OCI-LY7 (cell line): ENCODE measurements at regions not wholly inside any gene's neighbourhood (a gene's known extent, or its start where the extent isn't known, plus 50 kb on each side); places are given as distances from the start of the nearest gene placed in this dataset.

Source experiments
- BruUV-seq: library from RNA; stranded (reverse); fragments of 400-500 nt; replicated peaks from 2 replicates; lab custom pipeline; 2021; lab: Mats Ljungman, UMichigan
- CTCF ChIA-PET: fragments of 300-600 bp; sonication (Branson Sonifier 250); formaldehyde crosslinking; loops from one replicate; lab custom pipeline; 2022; ENCODE audit warnings: antibody characterized with exemption; ENCODE audit not compliant: unreplicated experiment; lab: Charles Lee
- POLR2A ChIA-PET: fragments of 300-600 bp; sonication (Branson Sonifier 250); formaldehyde crosslinking; loops from one replicate; lab custom pipeline; 2022; ENCODE audit warnings: antibody characterized with exemption; lab: Charles Lee
- DNase-seq: peaks from one replicate; pipeline ENCODE4 v3.0.0-alpha.2; 2015; ENCODE audit warnings: low spot score
- H2AFZ ChIP-seq: fragments of 200-600 bp; sonication (generic), shearing (Covaris generic); 2 replicates; pipeline ENCODE4 v1.6.1; 2014; ENCODE audit warnings: mild to moderate bottlenecking, antibody characterized with exemption, low read length, moderate library complexity
- H3K27ac ChIP-seq: fragments of 200-600 bp; sonication (generic); 2 replicates; pipeline ENCODE4 v1.5.1; 2014; ENCODE audit warnings: mixed run types, low read depth, mild to moderate bottlenecking, moderate library complexity, low read length, inconsistent platforms; ENCODE audit not compliant: poor library complexity, severe bottlenecking
- H3K36me3 ChIP-seq: fragments of 200-600 bp; sonication (generic); 2 replicates; pipeline ENCODE4 v1.6.1; 2014; ENCODE audit warnings: mild to moderate bottlenecking, antibody characterized with exemption, low read length, moderate library complexity, mixed read lengths; ENCODE audit not compliant: insufficient read depth
- H3K4me1 ChIP-seq: fragments of 200-600 bp; sonication (generic); 2 replicates; pipeline ENCODE4 v1.5.1; 2014; ENCODE audit warnings: mild to moderate bottlenecking, low read length; ENCODE audit not compliant: insufficient read depth, poor library complexity, severe bottlenecking
- H3K4me2 ChIP-seq: fragments of 200-600 bp; sonication (generic); 2 replicates; pipeline ENCODE4 v1.6.1; 2014; ENCODE audit warnings: mild to moderate bottlenecking, low read length
- H3K4me3 ChIP-seq: fragments of 200-600 bp; sonication (generic); 2 replicates; pipeline ENCODE4 v1.5.1; 2014; ENCODE audit warnings: mild to moderate bottlenecking, low read depth, low read length; ENCODE audit not compliant: poor library complexity, severe bottlenecking
- H3K79me2 ChIP-seq: fragments of 200-600 bp; sonication (generic); 2 replicates; pipeline ENCODE4 v1.6.1; 2016; ENCODE audit warnings: low read depth, mild to moderate bottlenecking, low read length, moderate library complexity, mixed read lengths; ENCODE audit not compliant: insufficient read depth
- H3K9me2 ChIP-seq: fragments of 200-600 bp; sonication (generic); 2 replicates; pipeline ENCODE4 v1.6.1; 2016; ENCODE audit warnings: mild to moderate bottlenecking, low read length, mixed read lengths; ENCODE audit not compliant: insufficient read depth
- H3K9me3 ChIP-seq: fragments of 200-600 bp; sonication (generic); 2 replicates; pipeline ENCODE4 v1.6.1; 2014; ENCODE audit warnings: mild to moderate bottlenecking, mixed run types, low read length, mixed read lengths
- H4K20me1 ChIP-seq: fragments of 200-600 bp; sonication (generic); 2 replicates; pipeline ENCODE4 v1.6.1; 2014; ENCODE audit warnings: mild to moderate bottlenecking, antibody characterized with exemption, low read length, moderate library complexity, mixed read lengths; ENCODE audit not compliant: insufficient read depth
- EZH2phosphoT487 ChIP-seq: fragments of 200-600 bp; sonication (generic); IDR thresholded peaks from 2 replicates; pipeline ENCODE4 v1.6.1; 2018; ENCODE audit warnings: low read depth, borderline replicate concordance, mild to moderate bottlenecking, mixed run types, antibody characterized with exemption, low read length, moderate library complexity, mixed read lengths
- intact Hi-C: fragments of 100-400 bp; cut with micrococcal nuclease; formaldehyde crosslinking; loops from one replicate; pipeline ENCODE4 v1.10.0; 2022; ENCODE audit not compliant: unreplicated experiment
- TF ChIP-seq, protein P1 (sequence below): fragments of 200-600 bp; sonication (generic); conservative IDR thresholded peaks from 2 replicates; pipeline ENCODE4 v1.5.1; 2014; ENCODE audit warnings: mild to moderate bottlenecking, antibody characterized with exemption, low read length, moderate library complexity, mixed read lengths

DNA sequence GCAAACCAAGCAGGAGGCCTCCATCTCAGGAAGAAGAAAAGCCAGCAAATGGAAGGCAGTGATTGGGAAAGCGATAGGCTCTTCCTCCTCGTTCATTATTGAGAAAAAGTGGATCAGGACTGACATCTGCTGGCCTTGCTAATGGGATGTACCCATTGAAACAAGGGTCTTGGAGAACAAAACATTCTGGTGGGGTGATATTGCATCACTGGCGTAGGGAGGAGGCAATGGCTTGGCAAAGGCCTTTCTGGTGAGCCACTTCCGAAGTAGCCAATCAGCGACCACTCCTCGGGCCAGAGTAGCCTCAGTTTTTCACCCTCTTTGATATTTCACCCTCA is 86.7 kb upstream of the NFIB start:
- Histone ChIP-seq H3K79me2 (no peaks in the 10 kb centered on the region), H3K4me1 (no peaks in the 10 kb centered on the region), H3K9me3 (no peaks in the 10 kb centered on the region), H3K27ac (no peak overlapping the region), H3K36me3 (no peaks in the 10 kb centered on the region), H3K9me2 (0 out of 2 replicates have a peak, but pooled peaks cover 3% of the 10 kb centered on the region), H4K20me1 (no peaks in the 10 kb centered on the region), H3K4me3 (no peak overlapping the region), H2AFZ (no peak overlapping the region), H3K4me2 (no peak overlapping the region)
- CTCF ChIA-PET, result no interaction called here
- TF ChIP-seq EZH2phosphoT487, result no peak
- TF ChIP-seq, protein P1, sequence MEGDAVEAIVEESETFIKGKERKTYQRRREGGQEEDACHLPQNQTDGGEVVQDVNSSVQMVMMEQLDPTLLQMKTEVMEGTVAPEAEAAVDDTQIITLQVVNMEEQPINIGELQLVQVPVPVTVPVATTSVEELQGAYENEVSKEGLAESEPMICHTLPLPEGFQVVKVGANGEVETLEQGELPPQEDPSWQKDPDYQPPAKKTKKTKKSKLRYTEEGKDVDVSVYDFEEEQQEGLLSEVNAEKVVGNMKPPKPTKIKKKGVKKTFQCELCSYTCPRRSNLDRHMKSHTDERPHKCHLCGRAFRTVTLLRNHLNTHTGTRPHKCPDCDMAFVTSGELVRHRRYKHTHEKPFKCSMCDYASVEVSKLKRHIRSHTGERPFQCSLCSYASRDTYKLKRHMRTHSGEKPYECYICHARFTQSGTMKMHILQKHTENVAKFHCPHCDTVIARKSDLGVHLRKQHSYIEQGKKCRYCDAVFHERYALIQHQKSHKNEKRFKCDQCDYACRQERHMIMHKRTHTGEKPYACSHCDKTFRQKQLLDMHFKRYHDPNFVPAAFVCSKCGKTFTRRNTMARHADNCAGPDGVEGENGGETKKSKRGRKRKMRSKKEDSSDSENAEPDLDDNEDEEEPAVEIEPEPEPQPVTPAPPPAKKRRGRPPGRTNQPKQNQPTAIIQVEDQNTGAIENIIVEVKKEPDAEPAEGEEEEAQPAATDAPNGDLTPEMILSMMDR, result peak; percentile 46
- no TSS peak for BruUV-seq
- peak; percentile 8 for DNase-seq
- POLR2A ChIA-PET, result interaction anchor here (0.7 kb wide), 1 partner anchor 8 kb away, joined by 3 read pairs; no protein-coding TSS in a partner anchor
- intact Hi-C loops, result no loop called here

DNA sequence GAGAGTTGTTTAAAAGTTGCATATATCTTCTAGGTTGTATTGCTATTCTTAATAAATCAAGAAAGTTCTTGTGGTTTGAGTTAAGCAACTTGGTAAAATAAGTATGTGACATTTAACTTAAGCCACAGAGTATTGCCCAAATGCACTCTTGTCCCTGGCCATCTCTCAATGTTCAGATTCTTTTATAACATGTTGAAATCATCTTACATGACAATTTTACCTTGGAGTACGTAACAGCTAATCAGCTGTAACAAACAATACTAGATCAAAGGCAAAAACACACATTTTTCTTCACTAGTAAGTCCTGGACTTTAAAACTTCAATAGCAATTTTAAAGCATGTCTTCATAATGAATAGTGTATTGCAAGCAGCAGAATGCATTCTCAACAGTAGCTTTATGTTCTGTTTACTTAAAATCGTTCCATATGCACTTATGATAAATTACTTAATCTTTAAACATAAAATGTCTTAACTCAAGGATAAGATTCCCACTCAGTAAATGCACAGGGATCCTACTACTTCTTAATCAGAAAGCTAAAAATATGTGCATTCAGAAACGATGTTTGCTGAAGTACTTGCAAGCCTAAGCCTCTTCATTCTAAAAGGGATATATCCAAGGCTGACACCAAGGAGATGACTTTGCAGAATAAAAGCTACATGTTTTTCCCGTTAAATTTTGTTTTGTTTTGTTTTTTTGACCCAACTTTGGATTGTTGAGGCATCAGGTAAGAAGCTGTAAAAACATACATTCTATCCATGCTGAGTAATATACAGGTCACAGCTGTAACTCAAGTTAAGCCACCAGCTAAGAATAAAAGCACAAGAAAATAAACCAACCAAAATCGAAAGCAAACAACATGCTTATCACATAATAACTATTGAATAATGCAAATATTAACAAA is 86.1 kb upstream of the NFIB start:
- H3K4me3 ChIP-seq, result no peak overlapping the region
- ChIA-PET POLR2A (interaction anchor here (0.7 kb wide), 1 partner anchor 9 kb away, joined by 3 read pairs; no protein-coding TSS in a partner anchor), CTCF (no interaction called here)
- no peak for DNase-seq
- intact Hi-C loops, result no loop called here
- TF ChIP-seq EZH2phosphoT487, result no peak
- TF ChIP-seq, protein P1, result no peak
- H3K79me2 ChIP-seq, result no peaks in the 10 kb centered on the region
- no peak overlapping the region for H3K4me2 ChIP-seq
- H3K9me3 ChIP-seq, result no peaks in the 10 kb centered on the region
- no peak overlapping the region for H2AFZ ChIP-seq
- H3K9me2 ChIP-seq, result 0 out of 2 replicates have a peak, but pooled peaks cover 3% of the 10 kb centered on the region
- H3K27ac ChIP-seq, result no peak overlapping the region
- no peaks in the 10 kb centered on the region for H4K20me1 ChIP-seq
- no peaks in the 10 kb centered on the region for H3K36me3 ChIP-seq
- no TSS peak for BruUV-seq
- H3K4me1 ChIP-seq, result no peaks in the 10 kb centered on the region

DNA sequence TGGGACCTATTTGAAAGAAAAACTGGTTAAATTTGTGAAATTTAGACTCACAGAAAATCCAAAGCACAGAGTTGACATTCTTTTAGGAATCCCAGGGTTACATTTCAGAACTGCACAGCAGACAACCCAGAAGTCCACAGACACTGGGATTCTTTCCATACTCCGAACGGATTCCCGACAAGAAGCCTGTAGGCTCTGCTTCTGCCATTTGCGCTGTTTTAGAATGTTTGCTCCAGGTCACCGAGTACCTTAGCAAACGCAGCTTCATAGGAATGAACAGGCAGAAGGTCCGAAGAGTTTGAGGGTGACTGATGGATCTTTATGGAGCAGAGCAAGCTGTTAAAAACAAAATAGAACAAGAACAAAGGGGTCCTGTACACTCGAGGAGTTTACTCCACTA is 84.5 kb upstream of the NFIB start:
- Histone ChIP-seq H3K4me2 (no peak overlapping the region), H4K20me1 (no peaks in the 10 kb centered on the region), H3K4me3 (no peak overlapping the region), H3K9me2 (0 out of 2 replicates have a peak, but pooled peaks cover 3% of the 10 kb centered on the region), H3K9me3 (no peaks in the 10 kb centered on the region), H3K79me2 (no peaks in the 10 kb centered on the region), H3K27ac (no peak overlapping the region), H3K4me1 (no peaks in the 10 kb centered on the region), H3K36me3 (no peaks in the 10 kb centered on the region), H2AFZ (no peak overlapping the region)
- TF ChIP-seq EZH2phosphoT487, result no peak
- TF ChIP-seq, protein P1, result no peak
- intact Hi-C loops, result no loop called here
- POLR2A ChIA-PET, result no interaction called here
- CTCF ChIA-PET, result no interaction called here
- BruUV-seq, result no TSS peak
- DNase-seq, result no peak
